ENCODE measurements at regions not wholly inside any gene's neighbourhood (a gene's known extent, or its start where the extent isn't known, plus 50 kb on each side); places are given as distances from the start of the nearest gene placed in this dataset.

DNA sequence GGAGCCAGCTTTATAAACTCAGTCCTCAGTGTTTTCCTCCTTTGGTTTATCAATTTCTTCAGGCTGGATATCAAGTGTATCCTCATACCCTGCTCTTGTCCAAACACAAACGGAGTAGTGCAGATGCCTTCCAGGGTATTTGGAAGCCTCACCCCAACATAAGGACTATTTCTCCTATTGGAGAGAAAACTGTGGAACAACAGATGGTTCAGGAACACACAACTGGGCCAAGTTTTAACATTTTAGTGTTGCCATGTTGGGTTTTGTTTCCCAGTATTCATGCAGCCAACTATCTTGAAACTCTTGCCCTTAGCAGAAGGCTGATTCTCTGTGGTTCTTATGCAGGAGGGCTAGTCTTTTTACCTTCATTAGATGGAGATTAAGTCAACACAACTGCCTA is 398.1 kb downstream of the GABRB3 start:
- DNase-seq: no peak

DNA sequence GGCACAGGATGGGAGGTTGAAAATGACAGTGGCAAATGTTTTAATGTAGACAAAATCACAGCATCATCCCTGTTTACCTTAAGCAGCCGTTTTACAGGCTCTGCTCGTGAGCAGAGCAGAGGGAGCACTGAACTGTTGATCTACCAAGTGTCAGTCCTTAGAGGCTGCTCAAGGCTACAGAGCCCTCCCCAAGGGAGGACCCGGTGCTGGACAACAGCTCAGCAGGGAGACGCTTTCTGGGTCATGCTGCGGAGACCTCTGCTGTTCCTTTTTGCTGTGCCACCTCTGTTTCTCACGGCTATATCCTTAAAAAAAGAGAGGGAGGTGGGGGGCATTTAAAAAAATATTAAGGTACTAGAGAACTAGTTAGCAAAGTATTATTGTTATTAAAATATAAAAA is 400.2 kb downstream of the GABRB3 start:
- no peak for DNase-seq

DNA sequence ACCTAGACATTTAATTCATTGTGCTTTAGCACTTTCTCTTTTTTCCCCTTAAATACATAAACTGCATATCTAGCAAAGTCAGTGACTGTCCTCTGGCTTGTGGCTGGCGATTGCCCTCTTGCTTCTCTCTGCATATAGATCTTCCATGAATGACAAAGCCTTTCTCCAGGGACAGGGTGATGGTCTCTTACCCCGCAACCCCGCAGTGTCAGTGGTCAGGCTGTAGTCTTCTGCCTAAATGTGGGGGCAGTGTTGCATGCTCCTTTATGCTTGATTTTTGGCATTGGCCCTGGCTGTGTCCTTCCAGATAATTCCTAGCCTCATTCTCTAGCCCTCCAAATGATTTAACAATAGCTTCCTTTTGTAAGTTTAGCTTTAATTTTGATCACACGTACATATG is 407.8 kb downstream of the GABRB3 start:
- DNase-seq: no peak

DNA sequence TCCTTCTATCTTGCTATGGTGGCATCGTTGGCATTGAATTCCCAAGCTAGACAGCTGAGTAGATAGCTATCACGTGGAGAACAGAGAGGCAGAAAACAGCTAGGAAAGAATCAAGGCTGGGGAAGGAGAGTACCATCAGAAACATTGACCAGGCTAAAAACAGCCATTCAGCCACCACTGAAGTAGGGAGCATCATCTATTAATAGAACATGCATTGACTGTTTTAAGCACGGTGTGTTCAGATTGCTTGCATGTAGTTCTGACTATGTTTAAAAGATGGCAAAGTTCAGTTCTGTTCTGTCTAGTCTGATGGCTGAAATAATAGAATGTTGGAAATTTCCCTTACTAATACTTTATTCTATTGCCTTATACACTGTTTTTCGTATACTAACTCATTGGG is 413.0 kb downstream of the GABRB3 start:
- DNase-seq: no peak

DNA sequence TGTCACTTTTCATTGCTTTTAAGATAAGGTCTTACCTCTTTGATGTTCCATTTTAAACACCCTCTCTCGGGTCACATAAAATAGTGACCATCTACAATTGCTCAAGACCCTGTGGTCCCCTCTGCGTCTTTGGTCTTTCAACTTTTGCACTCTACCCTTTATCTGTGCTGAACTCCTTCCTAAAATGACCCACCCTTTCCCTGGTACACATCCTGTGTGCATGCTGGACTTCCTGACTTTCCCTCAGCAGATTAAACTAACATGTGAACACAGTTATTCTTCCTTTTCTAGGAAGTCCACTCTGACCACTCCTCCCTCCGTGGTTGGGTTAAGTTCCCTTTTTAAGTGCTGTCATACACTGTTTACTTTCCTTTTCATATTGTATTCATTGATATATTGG is 414.2 kb downstream of the GABRB3 start:
- DNase-seq: no peak

DNA sequence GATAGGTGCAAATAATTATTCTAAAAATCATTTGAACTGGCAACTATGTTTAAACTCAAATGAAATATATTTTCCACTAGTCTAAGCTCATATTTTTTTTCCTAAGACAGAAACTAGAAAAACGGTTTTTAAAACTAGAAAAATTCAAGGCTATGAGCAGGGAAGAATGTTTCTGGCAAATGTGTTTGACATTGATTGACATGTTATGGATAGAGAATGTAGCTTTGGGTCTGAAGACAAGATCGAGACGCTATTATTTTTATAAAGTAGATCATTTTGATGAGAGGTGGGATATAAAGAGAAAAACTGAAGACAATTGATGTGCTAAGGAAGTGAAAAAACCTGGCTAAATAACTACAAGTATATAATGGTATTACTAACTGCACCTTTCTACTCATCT is 415.2 kb downstream of the GABRB3 start:
- DNase-seq: no peak

DNA sequence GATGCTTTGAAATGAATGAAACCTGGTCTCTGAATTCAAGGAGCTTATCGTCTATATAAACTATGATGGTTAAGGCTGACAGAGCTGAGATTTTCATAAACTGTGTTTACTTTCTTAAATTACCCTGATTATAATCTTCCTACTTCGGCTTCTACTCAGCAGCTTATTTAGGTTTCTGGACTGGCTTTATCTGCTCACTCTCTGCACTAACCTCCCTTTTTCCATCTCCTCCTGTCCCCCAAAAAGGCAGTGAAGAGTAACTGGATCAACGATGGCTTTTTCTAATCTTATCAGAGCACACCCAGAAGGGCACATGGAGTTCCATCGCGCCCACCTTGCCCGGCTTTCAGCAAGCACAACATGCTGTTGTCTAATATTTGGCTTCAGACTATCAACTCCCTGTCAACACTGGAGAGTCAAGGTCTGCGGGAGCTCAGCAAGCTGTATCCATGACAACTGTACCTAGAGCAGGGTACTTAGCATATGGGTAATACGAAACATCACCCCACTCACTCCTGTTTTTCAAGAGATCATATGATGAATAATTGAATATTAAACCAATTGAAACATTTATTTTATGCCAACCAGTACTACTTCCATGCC is 417.3 kb downstream of the GABRB3 start:
- no peak for DNase-seq

DNA sequence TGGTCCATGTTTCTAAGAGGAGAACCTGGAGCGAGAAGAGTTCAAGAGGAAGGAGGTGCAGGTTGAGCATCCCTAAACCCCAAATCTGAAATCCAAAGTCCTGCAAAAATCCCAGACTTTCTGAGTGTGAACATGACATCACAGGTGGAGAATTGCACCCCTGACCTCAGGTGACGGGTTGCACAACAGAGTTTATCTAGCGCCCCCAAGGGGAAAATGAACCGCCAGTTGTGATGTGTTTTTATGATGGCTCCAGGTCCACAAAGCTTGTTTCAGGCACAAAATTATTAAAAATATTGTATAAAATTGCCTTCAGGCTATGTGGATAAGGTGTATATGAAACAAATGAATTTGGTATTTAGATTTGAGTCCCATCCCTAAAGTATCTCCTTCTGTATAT is 420.0 kb downstream of the GABRB3 start:
- DNase-seq: no peak

DNA sequence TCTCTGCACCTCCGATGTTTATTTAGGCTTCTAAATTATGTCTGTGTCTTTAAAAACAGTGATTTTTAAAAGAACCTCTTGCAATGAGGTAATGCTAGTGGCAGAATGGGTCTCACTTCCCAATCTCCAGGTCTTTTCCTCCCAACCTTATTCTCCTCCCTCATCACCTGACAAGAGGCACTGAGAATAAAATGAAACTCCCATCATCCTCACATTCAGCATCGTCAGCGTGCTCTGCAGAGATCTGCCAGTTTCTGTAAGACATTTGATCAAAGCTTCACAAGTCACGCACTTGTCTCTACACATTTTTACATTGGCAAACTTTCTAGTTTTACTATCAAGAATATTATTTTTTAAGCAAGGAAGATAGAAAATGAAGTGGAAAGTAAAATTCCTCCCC is 420.5 kb downstream of the GABRB3 start:
- DNase-seq: no peak

DNA sequence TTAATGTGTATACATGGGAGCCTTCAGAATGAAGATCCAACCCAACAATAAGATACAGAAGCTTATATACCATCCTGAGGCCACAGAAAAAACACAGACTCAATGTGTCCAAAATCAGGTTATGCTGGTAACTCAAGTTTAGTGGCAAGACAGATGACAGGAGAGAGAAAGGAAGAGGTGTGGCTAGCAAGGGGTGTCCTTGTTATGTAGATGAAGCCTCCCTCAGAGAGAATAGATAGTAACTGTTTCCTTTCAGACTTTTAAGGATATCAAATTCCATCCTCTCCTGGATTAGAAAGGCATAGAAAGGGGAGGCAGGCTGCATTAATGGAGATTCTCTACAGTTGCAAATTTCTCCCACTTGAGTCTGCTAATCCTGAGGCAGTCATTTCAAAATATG is 447.4 kb downstream of the GABRB3 start:
- no peak for DNase-seq

DNA sequence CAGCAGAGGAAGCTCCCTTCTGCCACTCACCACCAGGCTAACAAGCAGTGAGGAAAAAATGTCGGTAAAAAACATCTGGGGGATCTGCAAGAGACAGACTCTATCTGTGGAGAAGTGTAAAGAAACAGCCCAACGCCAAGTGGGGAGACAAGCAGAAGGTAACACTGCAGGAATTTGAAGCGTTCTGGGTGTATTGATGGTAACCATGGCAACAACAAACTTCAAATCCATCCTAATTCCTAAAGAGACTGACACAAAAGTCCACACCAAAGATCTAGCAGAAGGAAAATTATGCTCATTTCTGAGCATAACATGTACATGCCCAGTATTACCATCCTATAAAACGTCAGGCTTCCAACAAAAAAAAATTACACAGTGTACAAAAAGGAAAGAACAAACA is 449.3 kb downstream of the GABRB3 start:
- DNase-seq: no peak

DNA sequence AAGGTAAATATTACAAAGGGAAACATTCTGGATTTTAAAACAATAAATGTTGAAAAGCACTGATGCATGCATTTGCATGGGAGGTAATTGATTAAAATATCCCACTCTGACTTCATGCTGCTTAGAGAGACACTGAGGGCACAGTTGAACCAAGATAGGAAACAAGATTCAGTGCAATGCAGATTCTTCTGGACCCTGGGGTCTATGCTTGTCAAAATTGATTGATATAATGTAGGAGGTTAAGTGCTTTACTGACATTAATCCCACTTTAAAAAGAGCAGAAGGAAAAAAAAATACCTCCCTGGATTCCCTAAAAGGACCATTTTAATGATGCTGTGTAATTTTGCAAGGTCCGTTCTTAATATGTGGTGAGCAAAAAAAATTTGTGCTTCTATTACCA is 454.2 kb downstream of the GABRB3 start:
- no peak for DNase-seq

DNA sequence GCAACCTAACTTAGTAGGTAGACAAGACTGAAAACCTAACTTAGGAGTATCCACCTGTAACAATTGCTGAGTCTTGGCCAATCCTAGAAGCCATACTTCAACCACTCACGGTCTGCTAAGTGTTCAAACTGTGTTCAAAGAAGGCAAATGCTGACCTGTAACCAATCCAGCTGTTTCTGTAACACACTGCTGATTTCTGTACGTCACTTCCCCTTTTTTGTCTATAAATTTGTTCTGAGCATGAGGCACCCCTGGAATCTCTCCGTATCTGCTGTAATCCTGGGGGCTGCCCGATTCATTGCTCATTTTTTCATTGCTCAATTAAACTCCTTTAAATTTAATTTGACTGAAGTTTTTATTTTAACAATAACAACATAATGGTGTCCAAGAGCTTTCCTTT is 451.4 kb upstream of the ATP10A start:
- no peak for DNase-seq

DNA sequence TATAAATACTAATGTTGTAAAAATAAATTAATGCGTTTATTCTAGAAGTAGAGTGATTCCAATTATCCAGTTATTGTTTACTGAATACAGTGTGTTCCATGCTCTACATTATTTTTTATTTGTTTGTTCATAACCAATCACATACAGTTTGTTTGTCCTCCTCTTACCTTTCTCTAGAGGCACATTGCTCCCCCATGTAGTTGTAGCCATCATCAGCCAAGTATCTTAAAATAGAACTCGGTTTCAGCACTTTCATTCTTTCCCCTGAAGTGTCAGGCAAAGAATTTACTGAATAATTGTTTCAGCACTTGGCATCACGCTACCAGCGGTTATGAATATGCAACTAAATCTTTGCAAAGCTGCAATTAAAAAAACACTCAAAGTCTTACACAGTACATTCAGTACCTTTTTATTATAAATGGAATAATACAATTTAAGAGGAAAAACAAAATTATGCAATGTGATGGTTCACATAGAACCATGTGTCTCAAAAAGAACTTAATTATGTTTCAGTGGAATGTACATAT is 448.6 kb upstream of the ATP10A start:
- DNase-seq: no peak

DNA sequence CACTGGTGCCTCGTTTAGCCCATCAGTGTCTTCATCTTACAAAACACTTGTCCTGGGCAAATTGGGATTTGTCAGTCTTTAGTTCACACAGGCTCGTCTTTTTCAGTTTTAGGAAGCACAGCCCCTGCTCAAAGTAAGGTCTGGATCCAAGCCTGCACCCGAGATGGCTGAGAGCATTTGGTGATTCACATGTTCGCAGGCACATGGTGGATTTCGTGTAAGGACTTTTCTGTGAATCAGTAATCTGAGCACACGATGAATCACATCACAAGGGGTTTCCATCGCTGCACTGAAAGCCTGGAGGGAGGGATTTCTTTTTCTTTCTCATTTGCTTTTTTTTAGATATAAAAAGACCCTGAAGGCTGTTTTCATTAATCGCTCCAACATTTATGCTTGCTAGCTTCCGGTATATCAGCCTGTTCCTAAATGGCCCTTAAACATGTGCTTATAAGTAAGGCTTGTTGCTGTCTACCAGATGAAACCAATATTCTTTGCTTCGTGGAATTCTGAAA is 435.6 kb upstream of the ATP10A start:
- no peak for DNase-seq

DNA sequence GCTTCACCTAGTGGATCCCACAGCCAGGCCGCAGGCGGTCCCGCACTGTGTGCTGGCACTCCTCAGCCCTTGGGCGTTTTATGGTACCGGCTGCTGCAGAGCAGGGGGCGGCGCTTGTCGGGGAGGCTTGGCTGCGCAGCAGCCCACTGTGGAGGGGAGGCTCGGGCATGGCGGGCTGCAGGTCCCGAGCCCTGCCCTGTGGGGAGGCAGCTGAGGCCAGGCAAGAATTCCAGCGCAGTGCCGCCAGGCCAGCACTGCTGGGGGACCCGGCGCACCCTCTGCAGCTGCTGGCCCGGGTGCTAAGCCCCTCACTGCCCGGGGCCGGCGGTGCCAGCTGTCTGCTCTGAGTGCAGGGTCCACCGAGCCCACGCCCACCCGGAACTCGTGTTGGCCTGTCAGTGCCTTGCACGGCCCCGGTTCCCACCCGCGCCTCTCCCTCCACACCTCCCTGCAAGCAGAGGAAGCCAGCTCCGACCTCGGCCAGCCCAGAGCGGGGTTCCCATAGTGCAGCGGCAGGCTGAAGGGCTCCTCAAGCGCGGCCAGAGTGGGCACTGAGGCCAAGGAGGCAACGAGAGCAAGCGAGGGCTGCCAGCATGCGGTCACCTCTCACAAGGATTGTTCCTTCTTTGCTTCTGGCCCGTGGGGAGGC is 435.0 kb upstream of the ATP10A start:
- DNase-seq: no peak

DNA sequence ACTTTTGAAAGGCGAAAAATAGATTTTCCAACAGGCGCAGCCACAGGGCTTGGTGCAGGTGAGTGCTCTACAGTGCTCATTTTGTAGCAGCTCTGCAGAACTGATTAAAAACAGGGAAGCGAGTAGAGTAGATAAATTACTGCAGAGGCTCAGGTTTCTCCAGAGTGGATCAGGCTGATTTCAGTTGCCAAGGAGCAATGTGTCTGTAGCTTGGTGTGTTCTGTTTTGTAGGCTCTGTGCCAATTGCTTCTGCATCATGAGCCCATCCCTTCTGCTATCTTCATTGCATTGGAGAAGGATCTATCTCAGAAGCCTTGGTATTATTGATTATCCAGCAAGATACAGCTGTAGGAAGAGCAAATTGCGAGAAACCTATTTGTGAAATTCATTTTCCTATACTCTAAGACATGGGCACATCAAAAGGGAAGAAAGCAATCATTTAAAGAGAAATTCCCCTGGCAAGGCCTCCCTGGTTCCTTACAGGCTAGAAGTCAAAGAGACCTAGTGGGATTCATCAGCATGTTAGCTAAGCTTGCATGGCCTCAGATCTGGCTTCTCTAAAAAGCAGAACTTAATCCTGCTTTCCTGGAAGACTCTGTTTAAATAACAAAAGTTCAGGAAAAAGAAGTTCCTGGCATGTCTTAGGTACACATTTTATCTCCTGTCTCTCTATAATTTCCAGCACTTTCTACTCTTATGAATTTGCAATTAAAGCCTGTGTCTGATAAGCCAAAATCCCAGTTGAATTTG is 432.4 kb upstream of the ATP10A start:
- no peak for DNase-seq

DNA sequence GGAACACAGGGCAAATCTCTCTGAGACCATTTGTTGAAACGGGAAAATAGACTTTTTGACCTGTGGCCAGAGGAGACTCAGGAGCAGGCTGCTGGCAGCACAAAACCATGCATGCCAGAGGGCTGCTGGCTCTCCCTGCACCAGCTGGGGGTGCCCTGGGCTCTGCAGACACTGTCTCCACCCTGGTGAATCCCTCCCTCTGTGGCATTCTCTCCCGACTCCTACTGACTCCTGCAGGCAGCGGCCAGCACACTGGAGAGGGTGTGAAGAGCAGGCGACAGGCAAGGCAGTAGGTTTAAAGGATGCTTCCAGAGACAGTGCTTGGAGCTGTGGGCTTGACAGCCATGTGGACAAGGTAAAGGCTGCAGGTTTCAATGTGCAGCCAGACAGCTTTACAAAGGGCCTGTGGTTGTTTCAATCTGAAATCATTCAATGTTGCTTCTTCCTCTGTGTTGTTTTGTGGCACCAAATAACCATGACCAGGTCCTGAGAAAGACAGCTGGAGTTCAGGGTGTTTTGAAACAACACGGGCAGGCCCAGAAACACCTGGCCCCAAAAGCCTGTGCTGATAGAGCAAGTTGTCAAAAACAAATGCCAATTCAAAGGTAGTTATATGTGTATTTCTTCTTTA is 431.0 kb upstream of the ATP10A start:
- DNase-seq: no peak

DNA sequence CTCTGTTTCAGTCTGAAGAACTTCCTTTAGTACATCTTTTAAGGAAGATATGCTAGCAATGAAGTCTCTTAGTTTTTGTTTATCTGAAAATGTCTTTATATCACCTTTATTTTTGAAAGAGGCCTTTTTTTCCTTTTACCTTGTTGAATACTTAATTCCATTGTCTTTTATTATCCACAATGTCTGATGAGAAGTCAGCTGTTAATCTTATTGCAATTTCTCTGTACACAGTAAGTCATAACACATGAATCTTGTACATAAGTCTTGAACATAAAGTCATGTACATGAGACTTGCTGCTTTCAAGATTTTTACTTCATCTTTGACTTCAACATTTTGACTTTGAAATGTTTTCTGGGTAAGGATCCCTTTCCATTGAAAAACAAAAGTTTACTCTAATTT is 424.3 kb upstream of the ATP10A start:
- no peak for DNase-seq

DNA sequence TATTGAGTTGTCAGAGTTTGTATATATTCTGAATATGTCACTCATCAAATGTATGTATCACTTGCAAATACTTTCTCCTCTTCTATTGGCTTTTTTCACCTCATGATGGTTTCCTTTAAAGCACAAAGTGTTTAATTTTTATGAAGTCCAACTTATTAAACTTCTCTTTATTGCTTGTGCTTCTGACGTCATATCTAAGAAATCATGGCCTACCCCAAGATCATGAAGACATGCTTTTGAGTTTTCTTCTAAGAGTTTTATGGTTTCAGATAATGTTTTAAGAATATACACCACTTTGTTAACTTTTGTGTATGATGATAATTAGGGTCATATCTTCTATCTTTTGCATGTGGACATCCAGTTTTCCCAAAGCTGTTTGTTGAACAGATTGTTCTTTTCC is 417.2 kb upstream of the ATP10A start:
- no peak for DNase-seq

DNA sequence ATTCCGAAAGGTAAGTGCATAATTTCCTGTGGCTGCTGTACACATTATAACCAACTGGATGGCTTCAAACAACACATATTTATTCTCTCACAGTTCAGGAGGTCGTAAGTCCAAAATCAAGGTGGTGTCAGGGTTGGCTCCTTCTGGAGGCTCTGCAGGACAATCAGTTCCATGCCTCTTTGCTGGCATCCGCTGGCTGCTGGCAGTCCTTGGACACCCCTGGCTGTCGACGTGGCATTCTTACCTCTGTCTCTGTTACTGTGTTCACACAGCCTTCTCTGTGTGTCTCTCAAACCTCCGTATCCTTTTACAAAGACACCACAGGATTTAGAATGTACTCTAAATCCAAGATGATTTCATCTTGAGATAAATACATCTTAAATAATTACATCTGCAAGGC is 398.8 kb upstream of the ATP10A start:
- no peak for DNase-seq

DNA sequence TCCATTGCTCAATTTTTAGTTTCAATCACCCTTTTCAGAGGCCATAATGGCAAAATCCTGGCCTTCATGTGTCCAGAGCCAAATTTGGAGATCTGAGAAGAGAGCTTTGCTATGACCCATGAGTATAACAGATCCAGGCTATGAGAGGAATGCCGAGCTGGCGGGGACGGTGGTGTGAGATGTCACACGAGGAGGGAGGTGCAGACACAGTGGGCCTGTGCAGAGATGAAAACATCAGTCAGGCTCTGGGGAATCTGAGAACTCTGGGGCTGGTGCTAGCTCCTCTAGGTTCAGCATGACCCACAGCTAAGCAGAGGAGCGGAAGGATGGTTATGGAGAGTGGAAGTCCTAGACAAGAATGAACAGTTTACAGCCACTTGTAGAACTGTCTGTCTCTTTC is 398.3 kb upstream of the ATP10A start:
- no peak for DNase-seq

DNA sequence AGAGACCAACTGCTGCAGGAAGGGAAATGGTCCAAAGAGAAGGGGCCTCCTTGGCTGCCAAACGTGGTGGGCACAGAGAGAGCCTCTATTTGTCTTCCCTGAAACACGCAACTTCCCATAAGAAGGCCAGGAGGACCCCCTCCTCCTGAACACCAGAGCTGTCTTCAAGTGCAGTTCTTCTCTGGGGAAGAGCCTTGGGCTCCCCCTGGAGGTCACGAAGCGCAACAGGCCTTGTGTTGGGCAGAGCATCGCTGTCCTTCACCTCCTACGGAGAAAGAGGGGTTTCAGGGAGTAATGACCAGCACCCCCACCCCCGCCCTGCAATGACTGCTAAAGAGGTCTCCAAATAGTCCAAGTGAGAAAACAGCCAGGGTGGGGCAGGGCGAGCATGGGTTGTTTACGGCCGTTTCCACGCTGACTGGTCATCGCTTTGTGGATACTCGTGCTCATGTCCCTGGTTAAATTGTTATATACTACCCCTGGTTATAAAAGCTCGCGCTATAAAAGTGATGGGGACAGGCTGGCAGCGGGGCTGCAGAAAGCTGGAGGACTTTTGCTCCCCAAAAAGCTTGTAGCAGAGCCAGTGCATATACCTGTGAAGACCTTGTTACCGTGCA is 397.5 kb upstream of the ATP10A start:
- DNase-seq: no peak
